IPS DF 4.7 (cell line): ENCODE measurements at regions not wholly inside any gene's neighbourhood (a gene's known extent, or its start where the extent isn't known, plus 50 kb on each side); places are given as distances from the start of the nearest gene placed in this dataset.

Source experiments
- DNase-seq: peaks from one replicate; pipeline ENCODE4 v3.0.0-alpha.2; 2013; ENCODE audit warnings: low spot score; ENCODE audit errors: extremely low read depth

DNA sequence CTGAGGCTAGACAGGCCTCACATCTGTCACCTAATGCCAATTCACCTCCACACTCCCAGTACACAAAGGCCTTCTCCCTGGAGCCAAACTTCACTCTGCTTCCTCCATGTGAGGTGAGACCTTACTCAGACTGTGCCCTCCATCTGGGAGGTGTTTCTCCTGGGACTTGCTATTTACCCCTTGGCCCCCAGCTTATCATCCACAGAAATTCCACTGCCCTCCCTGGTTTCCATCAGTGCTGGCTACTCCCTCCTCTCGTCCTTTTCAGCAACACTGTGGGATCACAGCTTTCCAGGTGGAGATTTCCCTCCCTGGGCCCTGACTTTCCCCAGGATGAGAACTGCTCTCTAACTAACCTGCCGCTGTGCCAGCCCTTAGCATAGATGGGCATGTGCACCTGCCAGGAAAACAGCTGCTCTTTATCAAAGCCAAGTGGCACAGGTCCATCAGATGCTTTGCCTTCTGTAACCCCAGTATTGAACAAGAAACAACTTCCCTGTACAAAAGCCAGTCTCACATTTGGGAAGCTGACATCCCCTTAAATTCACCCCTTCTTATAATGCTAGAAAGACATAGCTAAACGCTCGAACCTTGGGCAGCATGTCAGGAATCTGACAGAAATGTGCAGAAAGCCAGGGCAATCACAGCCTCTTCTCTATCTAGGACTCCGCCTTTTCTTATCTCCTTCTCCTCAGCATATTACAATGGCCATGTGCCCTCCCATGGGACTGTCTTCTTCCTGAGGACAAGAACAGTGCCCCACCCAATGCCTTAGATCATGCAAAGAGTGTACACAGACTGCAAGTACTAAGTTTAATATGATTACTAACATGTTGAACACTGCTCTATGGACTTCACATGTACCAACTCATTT, 535.5 kb upstream of the ID2 start:
- DNase-seq = no peak

GRCh38 chr2:8148260-8149006, 533.4 kb upstream of the ID2 start:
- no peak for DNase-seq

DNA sequence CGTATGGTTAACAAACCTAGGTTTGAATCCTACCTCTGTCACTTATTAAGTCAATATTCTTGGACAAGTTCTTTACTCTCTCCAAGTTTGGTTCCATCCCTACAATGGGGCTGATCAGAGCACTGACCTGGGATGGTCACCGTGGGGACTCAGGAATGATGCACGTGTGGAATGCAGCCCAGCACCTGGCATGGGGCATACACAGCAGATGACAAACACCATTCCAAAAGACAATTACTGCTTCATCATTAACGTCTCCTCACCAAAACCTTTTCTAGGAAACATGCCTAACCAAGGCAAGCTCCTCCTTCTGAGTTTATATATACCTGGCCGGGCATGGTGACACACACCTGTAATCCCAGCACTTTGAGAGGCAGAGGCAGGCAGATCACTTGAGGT, 532.9 kb upstream of the ID2 start:
- DNase-seq = no peak

DNA sequence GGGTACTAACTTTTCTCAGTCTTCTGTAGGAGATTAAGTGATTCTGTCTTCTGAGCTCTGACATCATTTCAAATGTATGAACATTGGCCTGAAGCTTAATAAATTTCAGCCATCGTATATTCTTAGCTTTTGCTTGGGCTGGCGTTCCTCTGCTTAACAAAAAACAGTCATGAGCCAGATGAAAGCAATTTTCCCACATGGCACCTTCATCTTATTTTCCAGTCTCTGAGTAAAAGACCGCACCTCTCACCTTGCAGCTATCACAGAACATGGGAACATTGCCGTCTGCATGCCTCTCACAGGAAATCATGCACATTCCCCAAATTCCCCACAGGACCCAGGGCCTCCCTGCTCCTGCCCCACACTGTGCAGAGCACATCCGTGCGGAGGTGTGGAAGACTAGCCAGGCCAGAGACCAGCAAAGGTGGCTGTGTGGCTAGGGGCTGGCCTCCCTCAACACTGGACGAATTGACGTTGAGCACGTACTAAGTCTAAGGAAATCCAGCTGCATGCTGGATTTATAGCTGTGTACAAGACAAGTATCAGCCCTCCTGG, 531.8 kb upstream of the ID2 start:
- no peak for DNase-seq

DNA sequence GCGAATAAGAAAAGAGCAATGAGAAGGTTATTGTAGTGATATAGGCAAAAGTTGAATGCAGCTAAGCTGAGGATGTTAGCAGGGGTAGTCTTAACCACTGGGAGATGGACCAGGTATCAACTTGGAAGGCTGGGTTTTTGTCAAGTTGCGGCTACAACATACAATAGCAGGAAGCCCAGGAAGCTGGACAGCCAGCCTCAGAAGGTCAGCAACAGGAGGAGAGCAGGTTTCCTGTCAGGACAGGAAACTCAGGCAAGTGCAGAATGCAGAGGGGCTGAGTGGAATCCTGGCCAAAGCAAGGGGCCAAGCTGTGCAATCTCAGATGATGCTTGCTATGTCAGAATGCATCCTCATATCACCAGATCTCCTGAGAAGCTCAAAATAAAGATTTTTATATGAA, 530.0 kb upstream of the ID2 start:
- no peak for DNase-seq

DNA sequence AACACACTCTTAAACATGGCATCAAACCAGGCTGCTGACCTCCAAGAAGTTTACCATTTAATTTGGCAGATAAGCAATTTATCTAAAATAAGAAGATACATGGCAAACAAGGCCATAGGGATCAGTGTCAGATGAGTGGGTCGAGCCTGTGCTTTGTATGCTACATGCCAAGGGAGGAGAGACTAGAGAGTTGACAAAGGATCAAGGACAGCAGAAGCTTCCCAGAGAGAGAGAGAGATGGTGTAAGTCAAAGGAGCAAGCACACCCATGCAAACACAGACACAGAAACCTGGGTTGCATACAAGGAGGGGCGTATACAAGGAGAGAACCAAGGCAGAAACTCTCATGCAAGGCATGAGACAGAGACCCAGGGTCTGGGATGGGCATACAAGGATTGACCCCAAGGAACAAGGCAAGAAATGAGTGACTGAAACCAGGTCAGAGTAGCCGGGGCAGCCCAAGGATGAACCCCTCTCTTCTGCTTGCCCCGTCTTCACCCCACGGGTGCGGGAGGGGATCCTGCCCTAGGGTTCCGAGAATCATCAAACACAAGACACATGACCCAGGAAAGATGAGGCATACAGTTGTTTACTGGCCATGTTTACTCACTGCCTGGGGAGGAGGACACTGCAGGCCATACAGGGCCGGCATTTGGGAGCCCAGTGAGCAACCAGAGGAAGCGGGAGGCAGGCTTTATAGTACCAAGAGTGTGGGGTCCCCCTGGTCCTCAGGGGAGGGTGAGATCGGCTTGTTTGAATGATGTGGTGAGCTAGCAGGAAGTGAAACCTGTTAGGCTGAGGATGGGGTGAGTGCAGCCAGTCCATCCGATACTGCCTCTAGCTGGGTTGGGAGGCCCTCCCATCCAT, 529.2 kb upstream of the ID2 start:
- no peak for DNase-seq

- DNase-seq = no peak
Measured at GRCh38 chr2:8153258-8153718, 528.6 kb upstream of the ID2 start.

DNA sequence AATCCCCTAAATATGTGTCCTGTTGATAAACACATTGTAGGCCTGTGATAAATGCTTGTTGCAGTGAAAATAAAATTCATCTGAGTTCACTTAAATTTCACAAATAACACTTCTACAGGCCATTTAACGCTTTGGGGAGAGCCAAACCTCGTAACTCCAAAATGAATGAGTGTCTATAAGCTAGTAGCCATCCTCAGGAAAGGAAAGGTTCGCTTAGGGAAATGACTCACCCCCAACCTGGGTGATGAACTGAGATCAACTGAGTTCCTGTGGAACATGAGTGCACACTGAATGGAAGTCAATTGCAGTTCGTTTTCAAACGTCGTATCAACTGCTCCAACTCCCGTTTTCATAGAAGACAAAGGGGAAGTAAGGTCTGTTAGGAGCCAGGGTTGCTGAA, 527.6 kb upstream of the ID2 start:
- no peak for DNase-seq

DNA sequence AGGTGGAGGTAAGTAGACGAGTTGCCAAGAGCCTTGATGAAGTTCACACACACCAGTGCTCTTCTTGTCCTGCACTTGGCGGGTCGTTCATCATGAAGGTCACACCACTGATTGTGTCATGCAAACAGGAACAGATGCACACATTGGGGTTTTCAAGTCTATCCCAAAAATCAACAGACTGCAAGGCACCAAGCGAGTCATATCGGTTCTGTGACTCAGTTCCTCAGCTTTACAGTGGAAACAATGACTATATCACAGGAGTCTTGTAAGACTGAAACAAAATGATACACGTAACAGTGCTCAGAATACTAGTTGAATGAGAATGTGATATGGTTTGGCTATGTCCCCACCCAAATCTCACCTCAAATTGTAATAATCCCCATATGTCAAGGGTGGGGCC, 526.9 kb upstream of the ID2 start:
- DNase-seq = no peak

GRCh38 chr2:8157621-8158430, 524.0 kb upstream of the ID2 start:
- no peak for DNase-seq

DNA sequence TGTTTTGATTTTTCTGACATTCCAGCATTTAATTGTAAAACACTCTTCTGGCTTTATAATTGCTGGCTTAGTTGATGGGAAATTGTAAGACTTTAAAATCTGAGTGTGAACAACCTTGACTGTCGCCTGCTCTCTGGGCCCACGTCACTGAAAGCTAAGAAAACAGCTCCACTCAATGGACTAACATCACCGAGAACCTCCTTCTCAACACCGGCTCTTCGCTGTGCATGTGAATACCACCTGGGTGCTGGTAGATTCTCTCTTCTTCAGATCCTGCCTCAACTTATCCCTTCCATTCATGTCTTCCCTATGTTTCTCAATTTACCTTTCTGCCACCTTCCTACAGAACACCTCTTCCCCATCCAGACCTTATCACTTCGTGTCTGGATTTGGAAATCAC, 523.1 kb upstream of the ID2 start:
- no peak for DNase-seq

GRCh38 chr2:8159211-8159965, 522.5 kb upstream of the ID2 start:
- DNase-seq = no peak

DNA sequence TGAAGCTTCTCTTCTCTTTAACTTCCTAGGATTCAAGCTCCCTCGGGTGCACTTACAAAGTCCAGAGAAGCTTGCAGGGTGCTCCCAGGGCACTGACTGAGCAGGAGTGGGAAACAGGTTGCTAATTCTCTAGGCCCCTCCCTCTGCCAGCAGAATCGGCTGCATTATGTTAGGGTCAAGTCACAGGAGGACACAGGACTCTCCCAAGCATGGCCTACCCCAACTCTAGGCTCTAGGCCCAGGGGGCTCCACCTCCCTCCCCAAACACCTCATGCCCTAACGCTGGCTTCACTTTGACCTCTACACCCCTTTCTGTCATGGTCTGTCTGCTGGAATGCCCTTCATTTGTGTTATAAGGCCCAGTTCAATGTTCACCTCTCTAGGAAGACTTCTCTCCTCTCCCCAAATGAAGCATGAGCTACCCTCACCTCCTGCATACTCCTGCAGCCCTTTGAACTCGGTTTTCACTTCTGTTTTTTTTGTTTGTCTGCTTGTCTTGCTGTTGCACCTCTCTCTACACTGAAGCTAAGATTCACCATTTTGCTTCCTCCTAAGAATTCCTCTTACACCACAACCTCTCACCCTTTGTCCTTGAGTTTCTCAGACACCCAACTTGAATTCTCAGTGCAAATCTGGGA, 521.8 kb upstream of the ID2 start:
- DNase-seq = no peak

- no peak for DNase-seq
Measured at GRCh38 chr2:8160959-8161358, 520.9 kb upstream of the ID2 start.

DNA sequence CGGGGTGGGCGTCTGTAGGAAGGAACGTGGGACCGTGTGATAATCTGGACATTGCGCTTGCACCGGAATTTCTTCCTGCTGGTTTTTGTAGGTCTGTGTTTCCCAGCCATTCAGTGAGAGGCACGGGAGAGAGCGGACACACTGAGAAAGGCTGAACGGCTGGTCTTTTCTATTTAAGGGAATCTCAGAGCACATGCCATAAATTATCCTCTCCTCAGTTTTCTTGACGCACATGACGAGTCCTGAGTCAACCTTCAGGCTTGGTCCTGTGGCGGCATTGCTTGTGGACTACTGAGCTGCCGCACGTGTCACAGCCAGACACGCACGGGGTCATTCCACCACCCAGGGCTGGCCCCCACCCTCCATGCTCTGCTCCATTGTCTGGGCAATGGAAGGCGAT, 519.3 kb upstream of the ID2 start:
- DNase-seq = no peak

DNA sequence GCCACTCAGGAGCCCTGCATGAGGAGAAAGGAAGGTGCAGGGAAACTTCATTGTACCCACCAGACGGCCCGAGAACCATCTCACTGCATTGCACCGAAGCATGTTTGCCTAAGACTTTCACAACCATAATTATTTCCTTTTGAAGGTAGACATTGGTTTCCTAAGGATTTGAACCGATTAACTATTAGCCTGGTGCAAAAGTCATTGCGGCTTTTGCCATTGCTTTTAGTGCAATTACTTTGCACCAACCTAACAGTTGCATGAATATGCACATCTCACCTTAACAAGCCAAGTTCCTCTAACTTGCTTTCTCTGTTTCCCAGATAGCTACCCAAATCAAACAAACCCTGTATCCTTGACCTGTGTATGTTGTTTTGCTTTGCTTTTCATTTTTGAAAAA, 516.3 kb upstream of the ID2 start:
- no peak for DNase-seq

DNA sequence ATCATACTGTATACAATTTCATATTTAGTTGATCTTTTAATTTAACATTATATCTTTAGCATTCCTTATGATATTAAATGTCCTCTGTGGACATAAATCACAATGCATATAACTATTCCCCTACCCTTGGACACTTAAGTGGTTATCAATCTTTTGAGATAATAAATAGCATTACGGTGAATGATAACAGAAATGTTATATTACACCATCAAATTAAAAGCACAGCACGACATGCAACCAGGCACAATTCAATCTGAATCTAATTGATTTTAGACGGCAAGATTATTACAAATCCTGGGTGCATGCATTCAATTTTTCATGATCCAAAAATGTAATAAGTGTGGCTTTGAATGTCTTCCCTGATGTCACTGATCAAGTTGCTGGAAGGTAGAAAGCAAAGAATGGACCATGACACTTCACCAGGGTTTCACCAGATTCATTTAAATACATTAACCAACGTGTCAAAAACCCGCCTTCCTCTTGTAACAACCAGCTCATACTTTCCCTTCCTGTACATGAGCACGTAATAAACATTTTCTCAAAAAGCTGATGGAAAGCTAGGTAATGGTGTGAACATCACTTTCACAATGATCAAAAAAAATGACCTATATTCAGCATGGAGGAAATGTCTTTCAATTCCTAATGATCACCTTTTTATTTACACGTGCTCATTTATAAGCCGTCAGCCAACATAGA, 513.7 kb upstream of the ID2 start:
- no peak for DNase-seq

DNA sequence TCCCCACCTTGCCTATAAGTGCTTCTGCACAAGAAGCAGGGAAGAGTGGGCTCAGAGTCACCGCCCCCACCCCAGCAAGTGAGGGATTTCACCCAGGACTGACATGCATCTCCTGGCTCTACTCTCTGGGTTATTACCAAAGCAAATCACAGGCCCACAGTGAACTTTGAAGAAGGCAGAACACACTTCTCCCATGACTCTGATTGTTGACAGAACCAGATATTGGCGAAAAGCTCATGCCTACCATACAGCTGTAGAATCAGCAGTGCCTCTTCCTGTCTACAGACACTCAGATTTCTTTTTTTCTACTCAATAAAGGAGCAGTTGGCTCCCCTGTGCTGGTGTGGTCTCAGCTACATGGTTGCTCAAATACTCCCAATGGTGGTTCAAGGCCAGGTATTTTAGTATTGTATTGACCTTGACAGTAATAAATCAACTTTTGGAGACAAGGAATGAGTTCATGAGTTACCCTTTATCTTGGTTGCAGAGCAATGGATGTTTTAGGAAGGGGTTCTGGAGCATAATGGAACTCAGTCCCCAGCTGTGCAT, 512.9 kb upstream of the ID2 start:
- DNase-seq = no peak

DNA sequence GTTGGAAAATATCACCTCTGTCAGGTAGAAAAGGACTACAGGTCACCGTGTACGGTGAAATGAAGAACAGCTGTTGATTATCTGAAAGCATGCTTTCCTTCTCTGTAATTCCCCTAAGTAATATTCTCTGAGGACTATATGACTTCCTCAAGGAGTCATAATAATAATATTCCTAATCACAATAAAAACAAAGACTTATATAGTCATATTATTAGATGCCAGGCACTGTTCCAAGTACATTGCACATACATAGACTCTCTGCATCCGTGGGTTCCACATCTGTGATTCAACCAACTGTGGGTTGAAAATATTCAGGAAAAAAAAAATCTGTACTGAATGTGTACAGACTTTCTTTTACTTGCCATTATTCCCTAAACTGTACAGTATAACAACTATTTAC, 512.4 kb upstream of the ID2 start:
- no peak for DNase-seq
